PC-3 (cell line): ENCODE measurements at regions not wholly inside any gene's neighbourhood (a gene's known extent, or its start where the extent isn't known, plus 50 kb on each side); places are given as distances from the start of the nearest gene placed in this dataset.
"Not testable (repeated sequence)": the region's sequence is repeated elsewhere in the genome, so short reads cannot be mapped to it uniquely, and the experiment has no call there.

Experiments used
- ATAC-seq: fragments of 200-7000 bp; cut with Tn5 transposase; 2 replicates; pipeline ENCODE4 v1.9.1; 2020; ENCODE audit warnings: mild to moderate bottlenecking, moderate library complexity
- BruUV-seq: library from RNA; stranded (reverse); fragments of 400-500 nt; replicated peaks from 2 replicates; lab custom pipeline; 2021; lab: Mats Ljungman, UMichigan
- CTCF ChIA-PET: fragments of 300-600 bp; sonication (Branson Sonifier 250); formaldehyde crosslinking; loops from one replicate; lab custom pipeline; 2022; ENCODE audit warnings: antibody characterized with exemption; lab: Charles Lee
- POLR2A ChIA-PET: fragments of 300-600 bp; sonication (Branson Sonifier 250); formaldehyde crosslinking; loops from one replicate; lab custom pipeline; 2022; ENCODE audit warnings: antibody characterized with exemption; ENCODE audit not compliant: unreplicated experiment; lab: Charles Lee
- DNase-seq: peaks from one replicate; pipeline ENCODE4 v3.0.0-alpha.2; 2015
- H2AFZ ChIP-seq: fragments of 300-600 bp; sonication (generic); 2 replicates; pipeline ENCODE4 v1.6.0; 2016; ENCODE audit warnings: antibody characterized with exemption, low read length
- H3F3A ChIP-seq: fragments of 300-600 bp; sonication (generic); one replicate; pipeline ENCODE4 v1.6.0; 2017; ENCODE audit warnings: antibody characterized with exemption, low read length, control low read depth, mild to moderate bottlenecking; ENCODE audit not compliant: unreplicated experiment
- H3K27ac ChIP-seq: fragments of 300-600 bp; sonication (generic); 2 replicates; pipeline ENCODE4 v1.5.1; 2016; ENCODE audit warnings: mild to moderate bottlenecking, low read length
- H3K27me3 ChIP-seq: fragments of 300-600 bp; sonication (generic); 2 replicates; pipeline ENCODE4 v1.6.1; 2016; ENCODE audit warnings: low read length, mixed read lengths
- H3K36me3 ChIP-seq: fragments of 300-600 bp; sonication (generic); 2 replicates; pipeline ENCODE4 v1.6.1; 2016; ENCODE audit warnings: low read depth, mixed run types, low read length, mixed read lengths
- H3K4me1 ChIP-seq: fragments of 300-600 bp; sonication (generic); 2 replicates; pipeline ENCODE4 v1.5.1; 2016; ENCODE audit warnings: low read length; ENCODE audit not compliant: insufficient read depth
- H3K4me2 ChIP-seq: fragments of 300-600 bp; sonication (generic); 2 replicates; pipeline ENCODE4 v1.6.0; 2016; ENCODE audit warnings: low read length
- H3K4me3 ChIP-seq: fragments of 300-600 bp; sonication (generic); 2 replicates; pipeline ENCODE4 v1.5.1; 2016; ENCODE audit warnings: mild to moderate bottlenecking, low read length, mixed read lengths
- H3K79me2 ChIP-seq: fragments of 300-600 bp; sonication (generic); 2 replicates; pipeline ENCODE4 v1.6.1; 2017; ENCODE audit warnings: low read length, mixed read lengths
- H3K9ac ChIP-seq: fragments of 300-600 bp; sonication (generic); 2 replicates; pipeline ENCODE4 v1.6.0; 2016; ENCODE audit warnings: mild to moderate bottlenecking, low read length
- H3K9me2 ChIP-seq: fragments of 300-600 bp; sonication (generic); replicated peaks from 2 replicates; pipeline ENCODE4 v1.6.1; 2016; ENCODE audit warnings: mixed run types, low read length, mixed read lengths
- H3K9me3 ChIP-seq: fragments of 300-600 bp; sonication (generic); 2 replicates; pipeline ENCODE4 v1.6.1; 2016; ENCODE audit warnings: low read length, mixed read lengths
- H4K20me1 ChIP-seq: fragments of 300-600 bp; sonication (generic); 2 replicates; pipeline ENCODE4 v1.6.1; 2016; ENCODE audit warnings: low read length, mixed read lengths
- EZH2 ChIP-seq: fragments of 300-600 bp; sonication (generic); IDR thresholded peaks from one replicate; pipeline ENCODE4 v1.6.1; 2017; ENCODE audit warnings: antibody characterized with exemption, mild to moderate bottlenecking, low read length; ENCODE audit not compliant: unreplicated experiment
- EZH2phosphoT487 ChIP-seq: fragments of 300-600 bp; sonication (generic); IDR thresholded peaks from 2 replicates; pipeline ENCODE4 v1.6.1; 2018; ENCODE audit warnings: mild to moderate bottlenecking, antibody characterized with exemption, low read length, borderline replicate concordance
- intact Hi-C: fragments of 100-400 bp; cut with micrococcal nuclease; formaldehyde crosslinking; loops from 2 replicates; pipeline ENCODE4 v1.9.0; 2023
- TF ChIP-seq, protein P1 (sequence below): fragments of 300-600 bp; sonication (generic); conservative IDR thresholded peaks from 2 replicates; pipeline ENCODE4 v1.5.1; 2017; ENCODE audit warnings: antibody characterized with exemption, low read depth, mild to moderate bottlenecking, low read length

GRCh38 chr10:53361281-53361680 lies 588.7 kb upstream of the MBL2 start:
- intact Hi-C loops, result no loop called here
- ATAC-seq (no peak), DNase-seq (no peak)
- ChIA-PET POLR2A (no interaction called here), CTCF (no interaction called here)
- Histone ChIP-seq H3K9me2 (no peaks in the 10 kb centered on the region), H3K9ac (no peak overlapping the region), H4K20me1 (no peaks in the 10 kb centered on the region), H3K4me2 (no peak overlapping the region), H3F3A (no peaks in the 10 kb centered on the region), H3K4me3 (no peak overlapping the region), H3K4me1 (peaks cover 16% of the 10 kb centered on the region), H3K9me3 (no peaks in the 10 kb centered on the region), H3K27ac (no peak overlapping the region), H2AFZ (no peak overlapping the region), H3K27me3 (no peaks in the 10 kb centered on the region), H3K79me2 (no peaks in the 10 kb centered on the region), H3K36me3 (no peaks in the 10 kb centered on the region)
- TF ChIP-seq, protein P1, sequence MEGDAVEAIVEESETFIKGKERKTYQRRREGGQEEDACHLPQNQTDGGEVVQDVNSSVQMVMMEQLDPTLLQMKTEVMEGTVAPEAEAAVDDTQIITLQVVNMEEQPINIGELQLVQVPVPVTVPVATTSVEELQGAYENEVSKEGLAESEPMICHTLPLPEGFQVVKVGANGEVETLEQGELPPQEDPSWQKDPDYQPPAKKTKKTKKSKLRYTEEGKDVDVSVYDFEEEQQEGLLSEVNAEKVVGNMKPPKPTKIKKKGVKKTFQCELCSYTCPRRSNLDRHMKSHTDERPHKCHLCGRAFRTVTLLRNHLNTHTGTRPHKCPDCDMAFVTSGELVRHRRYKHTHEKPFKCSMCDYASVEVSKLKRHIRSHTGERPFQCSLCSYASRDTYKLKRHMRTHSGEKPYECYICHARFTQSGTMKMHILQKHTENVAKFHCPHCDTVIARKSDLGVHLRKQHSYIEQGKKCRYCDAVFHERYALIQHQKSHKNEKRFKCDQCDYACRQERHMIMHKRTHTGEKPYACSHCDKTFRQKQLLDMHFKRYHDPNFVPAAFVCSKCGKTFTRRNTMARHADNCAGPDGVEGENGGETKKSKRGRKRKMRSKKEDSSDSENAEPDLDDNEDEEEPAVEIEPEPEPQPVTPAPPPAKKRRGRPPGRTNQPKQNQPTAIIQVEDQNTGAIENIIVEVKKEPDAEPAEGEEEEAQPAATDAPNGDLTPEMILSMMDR, result no peak
- TF ChIP-seq EZH2phosphoT487 (no peak), EZH2 (no peak)
- BruUV-seq, result no TSS peak

- H2AFZ ChIP-seq, POLR2A ChIA-PET, H3K9me2 ChIP-seq, H3K27me3 ChIP-seq, H3K79me2 ChIP-seq, DNase-seq, H4K20me1 ChIP-seq, H3K36me3 ChIP-seq, H3K4me3 ChIP-seq, ATAC-seq, H3K9ac ChIP-seq, CTCF ChIA-PET, H3K27ac ChIP-seq, H3K4me2 ChIP-seq, BruUV-seq, H3F3A ChIP-seq, intact Hi-C loops, H3K9me3 ChIP-seq: not testable (repeated sequence)
- peaks cover 19% of the 10 kb centered on the region for H3K4me1 ChIP-seq
Measured at GRCh38 chr10:53358978-53359377, 586.4 kb upstream of the MBL2 start.

DNA sequence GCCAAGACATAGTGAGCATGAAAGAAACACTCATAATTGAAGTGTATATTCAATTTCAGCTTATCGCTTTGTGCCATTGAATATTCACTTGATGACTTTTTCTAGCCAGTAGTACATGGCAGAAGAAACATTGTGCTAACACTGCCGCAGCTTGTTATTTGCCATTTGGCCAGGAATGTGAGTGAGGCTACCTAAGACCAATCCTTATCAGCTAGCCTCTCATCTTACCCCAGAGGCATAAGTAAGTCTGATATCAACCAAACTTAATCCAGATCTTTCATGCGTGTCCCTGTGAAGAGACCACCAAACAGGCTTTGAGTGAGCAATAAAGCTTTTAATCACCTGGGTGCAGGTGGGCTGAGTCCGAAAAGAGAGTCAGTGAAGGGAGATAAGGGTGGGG lies 586.0 kb upstream of the MBL2 start:
- no peak for DNase-seq
- Histone ChIP-seq H3K27me3 (no peaks in the 10 kb centered on the region), H3K9ac (no peak overlapping the region), H4K20me1 (no peaks in the 10 kb centered on the region), H3K36me3 (no peaks in the 10 kb centered on the region), H3K79me2 (no peaks in the 10 kb centered on the region), H3F3A (no peaks in the 10 kb centered on the region), H3K27ac (no peak overlapping the region), H3K4me1 (peaks cover 19% of the 10 kb centered on the region), H3K4me2 (no peak overlapping the region), H2AFZ (no peak overlapping the region), H3K9me3 (no peaks in the 10 kb centered on the region), H3K4me3 (no peak overlapping the region), H3K9me2 (no peaks in the 10 kb centered on the region)
- POLR2A ChIA-PET, result interaction anchor here (0.6 kb wide), 1 partner anchor 238 kb away, joined by 14 read pairs; no protein-coding TSS in a partner anchor
- intact Hi-C loops, result no loop called here
- CTCF ChIA-PET, result no interaction called here
- no TSS peak for BruUV-seq
- ATAC-seq, result no peak
- no peak for TF ChIP-seq EZH2phosphoT487
- TF ChIP-seq, protein P1, result no peak
- no peak for TF ChIP-seq EZH2
